ENCODE measurements at regions not wholly inside any gene's neighbourhood (a gene's known extent, or its start where the extent isn't known, plus 50 kb on each side); places are given as distances from the start of the nearest gene placed in this dataset.

GRCh38 chr13:68982961-68983619 lies 1124.5 kb upstream of the ATXN8OS start:
- TF ChIP-seq POLR2A (IDR thresholded peaks at IDR 0.05) (no peak), CTCF (IDR thresholded peaks at IDR 0.05 in 8 of 11, conservative IDR thresholded peaks at IDR 0.05 in 3 of 11) (no peak)

All from spleen (tissue), 7 donors.